GM12872 (cell line): ENCODE measurements at regions not wholly inside any gene's neighbourhood (a gene's known extent, or its start where the extent isn't known, plus 50 kb on each side); places are given as distances from the start of the nearest gene placed in this dataset.

Source experiments
- CTCF ChIP-seq: IDR thresholded peaks from 3 replicates; pipeline ENCODE4 v1.5.1; 2011; ENCODE audit warnings: low read depth, mild to moderate bottlenecking, low read length, moderate library complexity; ENCODE audit not compliant: insufficient read depth

GRCh38 chr22:33163815-33164214 is 105.6 kb upstream of the SYN3 start:
- TF ChIP-seq CTCF = no peak

- no peak for TF ChIP-seq CTCF
Observed at GRCh38 chr22:33162196-33162595, 104.0 kb upstream of the SYN3 start.

GRCh38 chr22:33160525-33160924 is 102.3 kb upstream of the SYN3 start:
- no peak for TF ChIP-seq CTCF

GRCh38 chr22:33149611-33150010 is 91.4 kb upstream of the SYN3 start:
- TF ChIP-seq CTCF = no peak

- no peak for TF ChIP-seq CTCF
Observed at GRCh38 chr22:33144721-33145120, 86.5 kb upstream of the SYN3 start.

GRCh38 chr22:33142282-33143055 is 84.3 kb upstream of the SYN3 start:
- no peak for TF ChIP-seq CTCF

- no peak for TF ChIP-seq CTCF
Observed at GRCh38 chr22:33139937-33140336, 81.8 kb upstream of the SYN3 start.
